ENCODE measurements at regions not wholly inside any gene's neighbourhood (a gene's known extent, or its start where the extent isn't known, plus 50 kb on each side); places are given as distances from the start of the nearest gene placed in this dataset.
"Not testable (repeated sequence)": the region's sequence is repeated elsewhere in the genome, so short reads cannot be mapped to it uniquely, and the experiment has no call there.

DNA sequence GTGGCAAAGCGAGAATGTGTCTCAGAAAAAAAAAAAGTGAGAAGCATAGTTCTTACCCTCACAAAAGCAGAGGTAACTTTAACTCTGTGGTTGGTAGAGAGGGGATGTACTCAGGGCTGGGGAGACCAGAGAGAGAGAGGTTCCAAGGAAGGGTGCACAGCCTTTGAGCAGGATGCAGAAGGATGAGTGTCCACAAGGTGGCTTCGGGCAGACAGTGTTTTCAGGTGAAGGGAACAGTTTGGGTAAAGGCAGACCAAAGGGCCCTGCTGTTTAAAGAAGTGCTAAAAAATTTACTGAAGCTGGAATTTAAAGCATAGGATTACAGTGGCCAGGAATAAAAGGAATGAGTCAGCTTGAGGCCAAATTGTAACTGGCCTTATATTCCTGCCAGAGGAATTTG lies 2240.6 kb downstream of the EPHA3 start:
- H3K27ac Mint-ChIP-seq; DNase-seq; H3K4me1 Mint-ChIP-seq (ENCODE audit: low read depth in 2 of 2); ATAC-seq (replicated peaks); H3K4me3 Mint-ChIP-seq; H3K27me3 Mint-ChIP-seq; H3K36me3 Mint-ChIP-seq (ENCODE audit: insufficient read depth): not testable (repeated sequence)
- peaks cover 19 to 20% of the 10 kb centered on the region in 2 donors for H3K9me3 Mint-ChIP-seq

DNA sequence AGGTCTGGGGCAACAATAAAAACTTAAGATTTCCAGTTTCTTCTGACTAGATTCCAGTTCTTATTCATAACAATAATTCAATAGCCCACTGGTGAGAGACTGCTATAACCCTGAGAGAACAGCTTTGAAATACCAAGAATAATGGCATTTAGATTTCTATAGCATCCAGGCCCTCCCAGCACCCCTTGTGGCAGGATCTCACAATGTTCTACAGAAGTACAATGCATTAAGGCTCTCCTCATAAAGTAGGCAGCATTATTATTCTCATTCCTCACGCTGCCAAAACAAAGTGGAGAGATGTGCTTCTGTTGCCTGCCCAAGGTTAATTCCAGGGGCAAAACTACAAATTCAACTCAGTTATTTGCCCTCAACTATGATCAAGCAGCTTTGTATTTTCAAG lies 2241.7 kb downstream of the EPHA3 start:
- DNase-seq; H3K4me3 Mint-ChIP-seq; H3K36me3 Mint-ChIP-seq (ENCODE audit: insufficient read depth); H3K27ac Mint-ChIP-seq; H3K27me3 Mint-ChIP-seq; H3K4me1 Mint-ChIP-seq (ENCODE audit: low read depth in 2 of 2); ATAC-seq (replicated peaks): not testable (repeated sequence)
- peaks cover 20 to 24% of the 10 kb centered on the region in 2 donors for H3K9me3 Mint-ChIP-seq

DNA sequence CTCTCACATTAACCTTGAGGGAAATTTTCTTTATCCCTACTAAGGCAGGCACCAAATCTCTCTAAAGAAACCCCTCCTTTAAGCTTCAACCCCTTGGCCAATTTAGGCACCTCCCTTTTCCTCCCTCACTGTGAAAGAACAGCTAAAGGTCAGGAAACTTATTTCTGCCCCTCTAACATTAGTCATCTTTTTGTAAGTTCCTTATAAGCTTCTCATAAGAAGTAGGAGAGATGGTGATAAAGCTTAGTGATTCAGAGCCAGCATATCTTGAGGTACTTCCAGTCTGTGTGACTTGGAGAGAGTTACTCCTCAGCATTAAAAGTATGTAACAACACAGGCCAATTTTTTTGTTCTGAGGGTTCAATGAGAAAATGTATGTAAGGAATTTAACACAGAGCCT lies 2244.7 kb downstream of the EPHA3 start:
- not testable (repeated sequence) for ATAC-seq (replicated peaks); DNase-seq; H3K27me3 Mint-ChIP-seq; H3K4me1 Mint-ChIP-seq (ENCODE audit: low read depth in 2 of 2); H3K36me3 Mint-ChIP-seq (ENCODE audit: insufficient read depth); H3K27ac Mint-ChIP-seq; H3K4me3 Mint-ChIP-seq
- H3K9me3 Mint-ChIP-seq, result peaks cover 16 to 24% of the 10 kb centered on the region in 2 donors

DNA sequence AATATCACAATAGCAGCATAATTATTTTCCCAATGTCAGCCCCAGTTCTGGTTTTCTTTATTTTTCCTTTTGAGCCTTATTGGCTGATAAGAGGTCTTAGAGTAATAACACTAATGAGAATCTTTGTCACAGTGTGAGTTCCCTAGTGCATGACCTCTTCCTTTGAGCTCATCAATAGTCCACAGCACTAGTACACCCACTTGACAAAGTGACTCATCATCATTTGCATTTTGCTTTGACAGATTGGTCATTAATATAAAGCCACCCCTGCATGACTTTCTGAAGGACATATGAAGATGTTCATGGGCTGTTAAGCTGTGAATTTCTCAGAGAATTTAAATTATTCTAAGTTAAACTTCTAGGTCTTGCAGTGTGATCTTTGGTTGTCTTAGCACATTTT lies 2251.9 kb downstream of the EPHA3 start:
- H3K4me1 Mint-ChIP-seq (ENCODE audit: low read depth in 2 of 2); H3K27ac Mint-ChIP-seq; H3K27me3 Mint-ChIP-seq; DNase-seq; H3K36me3 Mint-ChIP-seq (ENCODE audit: insufficient read depth); ATAC-seq (replicated peaks); H3K4me3 Mint-ChIP-seq: not testable (repeated sequence)
- peaks cover 3 to 20% of the 10 kb centered on the region in 2 donors for H3K9me3 Mint-ChIP-seq

DNA sequence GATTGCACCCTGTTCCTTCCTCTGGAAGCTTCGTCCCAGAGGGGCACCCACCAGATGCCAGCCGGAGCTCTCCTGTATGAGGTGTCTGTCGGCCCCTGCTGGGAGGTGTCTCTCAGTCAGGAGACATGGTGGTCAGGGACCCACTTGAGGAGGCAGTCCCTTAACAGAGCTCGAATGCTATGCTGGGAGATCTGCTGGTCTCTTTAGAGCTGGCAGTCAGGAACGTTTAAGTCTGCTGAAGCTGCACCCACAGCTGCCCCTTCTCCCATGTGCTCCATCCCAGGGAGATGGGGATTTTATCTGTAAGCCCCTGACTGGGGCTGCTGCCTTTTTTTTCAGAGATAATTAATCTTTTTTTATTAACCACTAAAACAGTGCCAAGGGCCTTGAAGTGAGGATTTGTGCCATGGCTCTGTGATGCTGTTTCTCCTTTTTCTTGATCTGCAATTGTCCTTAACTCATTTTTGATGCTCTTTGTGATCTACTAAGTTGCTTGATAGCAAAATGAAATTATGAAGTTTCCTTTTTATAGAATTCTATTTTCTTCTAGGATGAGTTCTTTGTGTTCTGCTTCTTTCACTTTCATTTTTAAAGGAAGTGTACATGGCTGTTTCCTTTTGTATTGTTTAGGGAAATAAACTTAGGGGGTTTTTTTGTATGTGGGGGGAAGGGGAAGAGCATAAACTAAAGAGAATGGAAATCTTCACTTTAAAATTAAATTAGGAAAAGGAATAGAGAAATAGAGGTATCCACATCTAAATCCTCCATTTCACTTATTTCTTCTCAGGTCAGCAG lies 2275.9 kb downstream of the EPHA3 start:
- DNase-seq; H3K27ac Mint-ChIP-seq; H3K4me1 Mint-ChIP-seq (ENCODE audit: low read depth in 2 of 2); ATAC-seq (replicated peaks); H3K36me3 Mint-ChIP-seq (ENCODE audit: insufficient read depth); H3K27me3 Mint-ChIP-seq: not testable (repeated sequence)
- H3K4me3 Mint-ChIP-seq, result peak overlapping the region; percentile 7 to 13
- H3K9me3 Mint-ChIP-seq, result peaks cover 15 to 18% of the 10 kb centered on the region in 2 donors

DNA sequence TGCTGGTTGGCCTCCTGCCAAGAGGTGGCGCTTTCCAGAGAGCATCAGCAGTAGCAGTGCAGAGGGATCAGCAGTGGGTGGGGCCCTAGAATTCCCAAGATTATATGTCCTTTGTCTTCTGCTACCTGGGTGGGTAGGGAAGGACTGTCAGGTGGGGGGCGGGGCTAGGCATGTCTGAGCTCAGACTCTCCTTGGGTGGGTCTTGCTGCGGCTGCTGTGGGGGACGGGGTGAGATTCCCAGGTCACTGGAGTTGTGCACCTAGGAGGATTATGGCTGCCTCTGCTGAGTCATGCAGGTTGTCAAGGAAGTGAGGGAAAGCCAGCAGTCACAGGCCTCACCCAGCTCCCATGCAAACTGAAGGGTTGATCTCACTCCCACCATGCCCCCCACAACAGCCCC lies 2296.5 kb downstream of the EPHA3 start:
- H3K27me3 Mint-ChIP-seq; H3K4me1 Mint-ChIP-seq (ENCODE audit: low read depth in 2 of 2); DNase-seq; ATAC-seq (replicated peaks); H3K4me3 Mint-ChIP-seq; H3K27ac Mint-ChIP-seq; H3K36me3 Mint-ChIP-seq (ENCODE audit: insufficient read depth); H3K9me3 Mint-ChIP-seq: not testable (repeated sequence)

DNA sequence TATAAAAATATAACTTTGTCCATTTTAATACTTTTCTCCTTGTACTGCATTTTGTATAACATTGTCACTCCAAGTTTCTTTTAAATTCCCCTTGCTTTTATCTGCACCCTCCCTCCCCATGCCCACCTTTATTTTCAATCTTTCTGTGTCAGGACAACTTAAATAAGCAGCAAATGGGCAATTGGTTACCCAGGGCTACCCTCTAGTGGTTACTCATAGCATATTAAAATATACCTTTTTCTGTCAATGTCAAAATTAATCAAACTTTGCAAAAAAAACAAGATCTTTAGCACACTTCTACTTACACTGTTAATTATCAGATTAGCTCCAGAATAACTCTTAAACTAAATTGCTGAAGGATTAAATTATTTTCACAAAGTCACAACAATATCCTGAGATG lies 2334.6 kb downstream of the EPHA3 start:
- ATAC-seq (replicated peaks); H3K27me3 Mint-ChIP-seq; H3K4me1 Mint-ChIP-seq (ENCODE audit: low read depth in 2 of 2); H3K36me3 Mint-ChIP-seq (ENCODE audit: insufficient read depth); H3K27ac Mint-ChIP-seq; H3K9me3 Mint-ChIP-seq; H3K4me3 Mint-ChIP-seq; DNase-seq: not testable (repeated sequence)

DNA sequence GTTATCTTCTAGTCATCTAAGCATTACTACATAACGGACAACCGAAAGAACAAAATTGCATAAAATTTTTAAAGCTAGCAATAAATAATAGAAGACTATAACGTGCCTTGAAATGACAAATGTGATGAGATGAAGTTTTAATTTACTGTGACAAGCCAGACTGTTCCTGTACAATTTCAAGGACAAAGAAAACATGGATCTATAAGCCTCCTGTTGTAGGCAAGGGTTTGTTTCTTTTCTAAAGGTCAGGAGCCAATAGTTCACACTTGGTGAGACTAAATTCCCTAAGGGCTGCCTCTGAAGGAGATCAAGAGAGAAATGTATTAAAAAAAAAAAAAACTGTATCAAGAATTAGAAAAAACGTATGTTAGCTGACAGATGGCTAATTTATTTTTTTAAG lies 2335.1 kb downstream of the EPHA3 start:
- not testable (repeated sequence) for H3K27me3 Mint-ChIP-seq; H3K27ac Mint-ChIP-seq; DNase-seq; H3K9me3 Mint-ChIP-seq; H3K4me1 Mint-ChIP-seq (ENCODE audit: low read depth in 2 of 2); ATAC-seq (replicated peaks); H3K36me3 Mint-ChIP-seq (ENCODE audit: insufficient read depth); H3K4me3 Mint-ChIP-seq

DNA sequence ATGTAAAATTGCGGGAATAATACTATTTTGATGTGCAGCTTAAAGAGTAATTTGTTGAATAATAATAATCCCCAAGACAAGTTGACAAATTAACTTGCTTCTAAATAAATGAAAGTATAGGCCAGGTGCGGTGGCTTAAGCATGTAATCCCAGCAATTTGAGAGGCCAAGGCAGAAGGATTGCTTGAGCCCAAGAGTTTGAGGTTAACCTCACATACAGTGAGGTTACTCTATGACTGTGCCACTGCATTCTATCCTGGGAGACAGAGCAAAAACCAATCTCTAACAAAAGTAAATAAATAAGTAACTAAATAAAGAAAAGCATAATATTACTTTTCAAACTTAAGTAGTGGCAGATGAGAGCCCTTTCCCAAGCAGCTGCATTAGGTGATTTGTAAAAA lies 2341.0 kb downstream of the EPHA3 start:
- not testable (repeated sequence) for H3K36me3 Mint-ChIP-seq (ENCODE audit: insufficient read depth); H3K27ac Mint-ChIP-seq; H3K27me3 Mint-ChIP-seq; H3K4me1 Mint-ChIP-seq (ENCODE audit: low read depth in 2 of 2); H3K9me3 Mint-ChIP-seq; H3K4me3 Mint-ChIP-seq; DNase-seq; ATAC-seq (replicated peaks)

DNA sequence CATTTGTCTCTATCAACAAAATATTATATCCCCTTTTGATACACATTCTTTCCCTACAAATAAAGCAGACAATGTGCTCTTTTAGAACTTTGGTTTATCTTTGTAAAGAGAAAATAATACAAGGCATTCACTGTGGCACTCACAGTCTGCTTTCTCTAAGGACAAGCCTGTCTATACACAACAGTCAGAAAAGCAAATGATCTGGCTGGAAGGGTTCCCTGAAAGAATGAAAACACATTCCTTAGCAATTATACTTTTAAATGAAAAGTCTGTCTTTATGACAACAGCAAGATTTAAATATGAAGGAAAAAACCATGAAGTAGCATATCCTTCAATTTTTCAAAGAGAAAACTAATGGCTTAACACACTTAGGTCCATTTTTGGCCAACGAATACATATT lies 2359.1 kb downstream of the EPHA3 start:
- not testable (repeated sequence) for H3K4me3 Mint-ChIP-seq; ATAC-seq (replicated peaks); DNase-seq; H3K4me1 Mint-ChIP-seq (ENCODE audit: low read depth in 2 of 2); H3K36me3 Mint-ChIP-seq (ENCODE audit: insufficient read depth); H3K27me3 Mint-ChIP-seq; H3K27ac Mint-ChIP-seq; H3K9me3 Mint-ChIP-seq

DNA sequence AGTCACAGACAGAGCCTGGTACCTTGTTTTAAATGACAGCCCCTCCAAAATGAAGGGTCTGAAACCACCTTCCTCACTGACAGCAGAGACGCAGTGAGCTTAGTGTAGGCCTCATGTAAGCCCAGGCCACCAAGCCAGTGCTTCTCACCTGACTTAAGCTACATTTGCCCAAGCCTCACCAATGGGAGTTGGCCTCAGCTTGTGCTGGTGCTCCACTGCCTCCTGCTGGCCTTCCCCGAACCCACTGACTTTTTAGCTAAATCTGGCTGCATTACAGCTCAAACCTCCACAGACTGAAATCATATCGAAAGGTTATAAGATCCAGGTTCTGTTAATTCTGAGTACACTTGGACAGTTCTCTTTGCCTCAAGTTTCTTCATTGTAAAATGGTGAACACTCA lies 2361.8 kb downstream of the EPHA3 start:
- H3K9me3 Mint-ChIP-seq, result not testable (repeated sequence)

DNA sequence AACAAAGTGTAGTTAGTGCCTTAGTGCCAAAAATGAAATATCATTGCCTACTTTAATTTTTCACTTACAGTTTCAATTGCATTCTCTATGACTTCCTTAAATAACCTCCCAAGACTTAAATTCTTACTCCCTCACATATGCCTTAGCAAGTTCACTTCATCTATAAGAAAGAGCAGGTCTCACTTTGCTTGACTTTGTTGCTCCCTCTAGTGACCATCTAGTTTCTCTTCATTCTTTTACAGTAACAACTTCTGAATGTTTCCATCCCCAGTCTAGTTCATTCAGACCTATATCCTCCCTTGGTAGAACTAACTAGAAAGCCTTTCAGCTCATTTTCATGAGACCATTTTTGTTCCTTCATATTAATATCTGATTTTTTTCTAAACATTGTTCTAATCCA lies 2377.6 kb downstream of the EPHA3 start:
- not testable (repeated sequence) for DNase-seq; H3K4me1 Mint-ChIP-seq (ENCODE audit: low read depth in 2 of 2); ATAC-seq (replicated peaks); H3K9me3 Mint-ChIP-seq; H3K27me3 Mint-ChIP-seq; H3K4me3 Mint-ChIP-seq; H3K27ac Mint-ChIP-seq; H3K36me3 Mint-ChIP-seq (ENCODE audit: insufficient read depth)

More for the DNA sequence above, 2361.8 kb downstream of the EPHA3 start:
- H3K4me3 Mint-ChIP-seq; H3K27me3 Mint-ChIP-seq; H3K27ac Mint-ChIP-seq; ATAC-seq (replicated peaks); H3K4me1 Mint-ChIP-seq (ENCODE audit: low read depth in 2 of 2); H3K36me3 Mint-ChIP-seq (ENCODE audit: insufficient read depth); DNase-seq: not testable (repeated sequence)

DNA sequence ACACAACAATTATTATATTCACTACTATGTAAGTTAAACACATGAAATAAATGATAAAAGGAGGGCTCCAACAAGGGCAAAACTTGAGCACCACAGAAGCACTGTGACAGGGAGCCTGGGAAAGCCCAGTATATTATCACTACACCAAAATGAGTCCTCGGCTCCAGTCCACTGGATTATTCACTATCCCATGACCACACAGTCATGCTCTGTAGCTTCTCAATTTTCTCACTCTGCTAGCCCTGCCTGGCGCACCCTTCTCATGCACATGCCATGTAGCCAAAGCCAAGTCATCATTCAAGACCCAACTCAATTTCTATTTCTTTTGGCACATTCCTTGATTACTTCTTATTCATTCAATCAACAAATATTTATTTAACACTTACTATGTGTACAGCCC lies 2378.5 kb downstream of the EPHA3 start:
- not testable (repeated sequence) for H3K27ac Mint-ChIP-seq; H3K36me3 Mint-ChIP-seq (ENCODE audit: insufficient read depth); ATAC-seq (replicated peaks); H3K9me3 Mint-ChIP-seq; H3K4me1 Mint-ChIP-seq (ENCODE audit: low read depth in 2 of 2); H3K27me3 Mint-ChIP-seq; DNase-seq; H3K4me3 Mint-ChIP-seq

DNA sequence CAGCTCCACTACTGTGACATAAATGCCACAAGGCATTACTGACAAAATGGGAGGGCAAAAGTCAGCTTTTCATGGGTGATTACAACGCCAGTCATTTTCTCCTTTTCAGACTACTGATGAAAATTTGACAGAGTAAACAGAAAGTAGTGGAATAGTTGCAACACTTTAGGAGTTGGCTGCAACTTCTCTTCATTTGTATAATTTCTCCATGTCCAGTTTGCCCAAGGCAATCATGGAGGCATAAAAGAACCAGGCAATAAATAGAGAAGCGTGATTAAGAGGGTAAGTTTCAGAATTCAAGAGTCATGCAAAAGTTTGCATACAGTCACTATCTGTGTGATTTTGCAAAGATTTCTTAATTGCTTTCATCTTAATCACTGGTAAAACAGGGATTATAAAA lies 2390.3 kb downstream of the EPHA3 start:
- ATAC-seq (replicated peaks); H3K4me3 Mint-ChIP-seq; DNase-seq; H3K36me3 Mint-ChIP-seq (ENCODE audit: insufficient read depth); H3K27me3 Mint-ChIP-seq; H3K4me1 Mint-ChIP-seq (ENCODE audit: low read depth in 2 of 2); H3K27ac Mint-ChIP-seq: not testable (repeated sequence)
- H3K9me3 Mint-ChIP-seq, result peaks cover 7 to 10% of the 10 kb centered on the region in 2 donors
